Spleen (tissue), 11 donors: ENCODE measurements at regions not wholly inside any gene's neighbourhood (a gene's known extent, or its start where the extent isn't known, plus 50 kb on each side); places are given as distances from the start of the nearest gene placed in this dataset.

ENCODE experiments used
- DNase-seq: peaks from one replicate; pipeline ENCODE4 v3.0.0-alpha.2; 2020
- H3K27ac ChIP-seq, 8 donors: fragments of 200-600 bp; sonication (generic) in 7 of 8; 1 replicate in 4 of 8; 2 replicates in 4 of 8; pipeline versions ENCODE4 v1.5.0 to v1.8.0; 2016 to 2021; ENCODE audit warnings: inconsistent platforms in 4 of 8, mild to moderate bottlenecking in 4 of 8, moderate library complexity in 1 of 8
- H3K27me3 ChIP-seq, 7 donors: fragments of 200-600 bp; sonication (generic) in 6 of 7; replicated peaks in 1 of 7; 1 replicate in 4 of 7; 2 replicates in 3 of 7; pipeline versions ENCODE4 v1.5.0 to v1.8.0; 2016 to 2021; ENCODE audit warnings: inconsistent platforms in 3 of 7, mild to moderate bottlenecking in 1 of 7
- H3K36me3 ChIP-seq, 6 donors: fragments of 200-600 bp; sonication (generic) in 5 of 6; 1 replicate in 4 of 6; 2 replicates in 2 of 6; pipeline versions ENCODE4 v1.5.0 to v1.8.0; 2016 to 2021; ENCODE audit warnings: inconsistent platforms in 2 of 6
- H3K4me1 ChIP-seq, 6 donors: fragments of 200-600 bp; sonication (generic) in 5 of 6; 1 replicate in 3 of 6; 2 replicates in 3 of 6; pipeline versions ENCODE4 v1.5.0 to v1.8.0; 2016 to 2021; ENCODE audit warnings: inconsistent platforms in 3 of 6
- H3K4me3 ChIP-seq, 8 donors: fragments of 200-600 bp; sonication (generic) in 7 of 8; 1 replicate in 4 of 8; 2 replicates in 4 of 8; pipeline versions ENCODE4 v1.5.0 to v1.8.0; 2016 to 2021; ENCODE audit warnings: inconsistent platforms in 4 of 8, mild to moderate bottlenecking in 4 of 8, moderate library complexity in 2 of 8
- H3K9me3 ChIP-seq, 8 donors: fragments of 200-600 bp; sonication (generic) in 7 of 8; 1 replicate in 4 of 8; 2 replicates in 4 of 8; pipeline versions ENCODE4 v1.5.0 to v1.8.0; 2016 to 2021; ENCODE audit warnings: inconsistent platforms in 4 of 8
- POLR2A ChIP-seq, 3 donors: fragments of 450-650 bp; IDR thresholded peaks; one replicate each; pipeline ENCODE4 v1.5.1; 2017; ENCODE audit warnings: antibody characterized with exemption in 3 of 3, mild to moderate bottlenecking in 1 of 3
- POLR2AphosphoS5 ChIP-seq, 3 donors: sonication (generic); formaldehyde crosslinking; IDR thresholded peaks; one replicate each; pipeline ENCODE4 v1.5.1; 2017; ENCODE audit warnings: antibody characterized with exemption in 3 of 3
- WGBS, 5 donors: extraction: QIAGEN DNeasy Blood & Tissue Kit in 3 of 5; methylation state at CpG; one replicate each; pipeline versions ENCODE4 v1.1.5 to v1.1.7; 2013 to 2018; 5-methylcytosine and 5-hydroxymethylcytosine counted together
- intact Hi-C: fragments of 100-400 bp; cut with DNase I; formaldehyde crosslinking; loops from one replicate; pipeline ENCODE4 v1.15.0; 2023; ENCODE audit warnings: low total_unique reads
- TF ChIP-seq, protein P1 (sequence below), 11 experiments: fragments of 200-600 bp in 7 of 11; fragments of 450-650 bp in 4 of 11; sonication (generic) in 4 of 11; IDR thresholded peaks in 8 of 11; conservative IDR thresholded peaks in 3 of 11; 1 replicate in 7 of 11; 2 replicates in 4 of 11; pipeline versions ENCODE4 v1.4.0 to v1.8.0; 2016 to 2021; ENCODE audit warnings: antibody characterized with exemption in 11 of 11, inconsistent platforms in 4 of 11, mild to moderate bottlenecking in 1 of 11
- donor health status: healthy with polysubstance abuse.
- donor health status: DM: no; HTN: no; CAD: no; lungs with moderate emphysema.
- donor health status: DM: no; HTN: no; CAD: no.
- donor health status: Bipolar disorder and iron deficiency.
- donor health status: healthy.
- donor health status: DM: no; HTN: no; CAD: no.
- donor health status: DM: yes; HTN: yes; CAD: no.

DNA sequence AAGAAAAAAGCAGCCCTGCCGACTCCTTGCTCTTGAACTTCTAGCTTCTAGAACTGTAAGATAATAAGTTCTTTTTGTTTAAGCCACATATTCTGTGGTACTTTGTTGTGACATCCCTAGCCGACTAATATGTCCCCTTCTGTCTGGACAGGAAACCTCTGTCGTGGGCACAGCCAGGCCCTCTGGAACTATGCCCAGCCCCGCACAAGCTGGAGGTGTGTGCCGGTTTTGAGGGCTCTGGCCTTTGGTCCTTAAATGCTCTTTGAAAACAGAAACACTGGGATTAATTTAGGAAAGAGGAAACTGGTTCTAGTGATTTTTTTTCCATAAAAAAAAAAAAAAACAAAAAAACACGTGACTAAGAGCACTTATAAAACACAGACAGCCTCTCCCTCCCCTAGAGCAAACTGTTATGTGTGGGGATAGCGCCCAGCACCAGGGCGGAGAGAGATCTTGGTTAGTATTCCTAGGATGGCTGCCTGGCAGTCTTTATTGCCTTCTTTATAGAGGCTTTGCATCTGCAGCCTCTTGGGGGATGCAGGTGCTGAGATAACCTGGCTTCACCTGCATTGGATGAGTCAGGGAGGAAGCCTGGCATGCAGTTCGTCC, 244.3 kb downstream of the NFATC2 start:
- Histone ChIP-seq H3K4me3 (no peak overlapping the region), H3K4me1 (no peaks in the 10 kb centered on the region), H3K27me3 (peaks cover 0 to 10% (median 0%) of the 10 kb centered on the region in 7 donors), H3K27ac (no peak overlapping the region), H3K36me3 (no peaks in the 10 kb centered on the region), H3K9me3 (peaks cover 0 to 16% (median 7%) of the 10 kb centered on the region in 8 donors)
- TF ChIP-seq POLR2A (IDR thresholded peaks at IDR 0.05) (no peak), POLR2AphosphoS5 (IDR thresholded peaks at IDR 0.05) (no peak)
- TF ChIP-seq, protein P1, sequence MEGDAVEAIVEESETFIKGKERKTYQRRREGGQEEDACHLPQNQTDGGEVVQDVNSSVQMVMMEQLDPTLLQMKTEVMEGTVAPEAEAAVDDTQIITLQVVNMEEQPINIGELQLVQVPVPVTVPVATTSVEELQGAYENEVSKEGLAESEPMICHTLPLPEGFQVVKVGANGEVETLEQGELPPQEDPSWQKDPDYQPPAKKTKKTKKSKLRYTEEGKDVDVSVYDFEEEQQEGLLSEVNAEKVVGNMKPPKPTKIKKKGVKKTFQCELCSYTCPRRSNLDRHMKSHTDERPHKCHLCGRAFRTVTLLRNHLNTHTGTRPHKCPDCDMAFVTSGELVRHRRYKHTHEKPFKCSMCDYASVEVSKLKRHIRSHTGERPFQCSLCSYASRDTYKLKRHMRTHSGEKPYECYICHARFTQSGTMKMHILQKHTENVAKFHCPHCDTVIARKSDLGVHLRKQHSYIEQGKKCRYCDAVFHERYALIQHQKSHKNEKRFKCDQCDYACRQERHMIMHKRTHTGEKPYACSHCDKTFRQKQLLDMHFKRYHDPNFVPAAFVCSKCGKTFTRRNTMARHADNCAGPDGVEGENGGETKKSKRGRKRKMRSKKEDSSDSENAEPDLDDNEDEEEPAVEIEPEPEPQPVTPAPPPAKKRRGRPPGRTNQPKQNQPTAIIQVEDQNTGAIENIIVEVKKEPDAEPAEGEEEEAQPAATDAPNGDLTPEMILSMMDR (IDR thresholded peaks at IDR 0.05 in 8 of 11, conservative IDR thresholded peaks at IDR 0.05 in 3 of 11): no peak
- WGBS, 5 donors: 58 to 65% (median 62%) methylated on average over 9 of the region's 9 CpGs
- intact Hi-C loops: no loop called here
- no peak for DNase-seq

GRCh38 chr20:51287628-51288413, 254.7 kb downstream of the NFATC2 start:
- WGBS, 5 donors: 71 to 77% (median 73%) methylated on average over 5 of the region's 5 CpGs
- no peaks in the 10 kb centered on the region for H3K4me1 ChIP-seq
- no peak overlapping the region for H3K27ac ChIP-seq
- H3K36me3 ChIP-seq: no peaks in the 10 kb centered on the region
- DNase-seq: no peak
- peaks cover 0 to 9% (median 0%) of the 10 kb centered on the region in 8 donors for H3K9me3 ChIP-seq
- TF ChIP-seq POLR2AphosphoS5 (IDR thresholded peaks at IDR 0.05): no peak
- TF ChIP-seq, protein P1 (IDR thresholded peaks at IDR 0.05 in 8 of 11, conservative IDR thresholded peaks at IDR 0.05 in 3 of 11): no peak
- no peak for TF ChIP-seq POLR2A (IDR thresholded peaks at IDR 0.05)
- H3K4me3 ChIP-seq: no peak overlapping the region
- peaks cover 0 to 8% (median 0%) of the 10 kb centered on the region in 7 donors for H3K27me3 ChIP-seq
- intact Hi-C loops: no loop called here

- no peak overlapping the region for H3K27ac ChIP-seq
- no peak overlapping the region for H3K4me3 ChIP-seq
- WGBS, 5 donors: 29 to 57% (median 49%) methylated on average over 1 of the region's 1 CpG
- no peaks in the 10 kb centered on the region for H3K4me1 ChIP-seq
- intact Hi-C loops: no loop called here
- H3K27me3 ChIP-seq: peaks cover 0 to 8% (median 0%) of the 10 kb centered on the region in 7 donors
- no peaks in the 10 kb centered on the region for H3K36me3 ChIP-seq
- TF ChIP-seq POLR2A (IDR thresholded peaks at IDR 0.05) (no peak), POLR2AphosphoS5 (IDR thresholded peaks at IDR 0.05) (no peak)
- TF ChIP-seq, protein P1 (IDR thresholded peaks at IDR 0.05 in 8 of 11, conservative IDR thresholded peaks at IDR 0.05 in 3 of 11): no peak
- DNase-seq: no peak
- H3K9me3 ChIP-seq: peaks cover 0 to 9% (median 0%) of the 10 kb centered on the region in 8 donors
These were observed 255.8 kb downstream of the NFATC2 start for GRCh38 chr20:51286758-51287157.

DNA sequence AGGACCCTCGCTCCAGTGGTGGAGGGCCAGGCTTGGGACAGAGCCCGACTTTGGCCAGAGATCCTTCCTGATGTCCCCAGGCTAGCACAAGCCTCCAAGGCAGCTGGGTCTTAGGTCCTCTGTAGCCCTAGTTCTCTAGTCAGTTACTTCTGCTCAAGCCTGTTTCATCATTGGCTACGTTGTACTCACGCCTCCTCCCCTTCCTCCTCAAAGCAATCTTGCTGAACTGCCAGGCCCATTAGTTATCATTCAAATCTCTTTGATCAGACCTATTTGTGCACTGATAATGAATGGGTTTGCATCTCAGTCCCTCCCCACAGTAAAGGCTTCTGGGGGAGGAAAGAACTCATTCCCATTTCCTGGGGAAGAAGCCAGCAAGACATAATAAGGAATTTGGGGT, 256.8 kb downstream of the NFATC2 start:
- TF ChIP-seq POLR2A (IDR thresholded peaks at IDR 0.05) (no peak), POLR2AphosphoS5 (IDR thresholded peaks at IDR 0.05) (no peak)
- TF ChIP-seq, protein P1 (IDR thresholded peaks at IDR 0.05 in 8 of 11, conservative IDR thresholded peaks at IDR 0.05 in 3 of 11): no peak
- Histone ChIP-seq H3K4me1 (no peaks in the 10 kb centered on the region), H3K4me3 (no peak overlapping the region), H3K27ac (no peak overlapping the region), H3K9me3 (peaks cover 0 to 9% (median 0%) of the 10 kb centered on the region in 8 donors), H3K36me3 (no peaks in the 10 kb centered on the region), H3K27me3 (peaks cover 0 to 8% (median 0%) of the 10 kb centered on the region in 7 donors)
- intact Hi-C loops: no loop called here
- no peak for DNase-seq
- WGBS, 5 donors: 65 to 75% (median 69%) methylated on average over 4 of the region's 4 CpGs
